ENCODE measurements at regions not wholly inside any gene's neighbourhood (a gene's known extent, or its start where the extent isn't known, plus 50 kb on each side); places are given as distances from the start of the nearest gene placed in this dataset.
A peak's percentile ranks its signal among the peaks of the same experiment; 100 is the strongest.

GRCh38 chr6:150537893-150538292, 61.8 kb upstream of the PLEKHG1 start:
- no peak for DNase-seq (ENCODE audit: low spot score)

GRCh38 chr6:150539111-150539510, 60.6 kb upstream of the PLEKHG1 start:
- no peak for DNase-seq (ENCODE audit: low spot score)

GRCh38 chr6:150539568-150539967, 60.1 kb upstream of the PLEKHG1 start:
- DNase-seq (ENCODE audit: low spot score): peak; percentile 40

GRCh38 chr6:150541576-150541975, 58.1 kb upstream of the PLEKHG1 start:
- DNase-seq (ENCODE audit: low spot score): no peak

GRCh38 chr6:150543178-150543577, 56.5 kb upstream of the PLEKHG1 start:
- DNase-seq (ENCODE audit: low spot score): no peak

GRCh38 chr6:150544793-150545192, 54.9 kb upstream of the PLEKHG1 start:
- DNase-seq (ENCODE audit: low spot score): no peak

- DNase-seq (ENCODE audit: low spot score): no peak
Observed at GRCh38 chr6:150546457-150546856, 53.2 kb upstream of the PLEKHG1 start.

- no peak for DNase-seq (ENCODE audit: low spot score)
Observed at GRCh38 chr6:150547502-150548222, 52.0 kb upstream of the PLEKHG1 start.

- DNase-seq (ENCODE audit: low spot score): no peak
Observed at GRCh38 chr6:150548330-150548729, 51.4 kb upstream of the PLEKHG1 start.

GRCh38 chr6:150549007-150549406, 50.7 kb upstream of the PLEKHG1 start:
- DNase-seq (ENCODE audit: low spot score): no peak

- DNase-seq (ENCODE audit: low spot score): no peak
Observed at GRCh38 chr6:150549674-150550101, 50.0 kb upstream of the PLEKHG1 start.

All from kidney capillary endothelial cell (primary cell).